WTC11 (cell line): ENCODE measurements at regions not wholly inside any gene's neighbourhood (a gene's known extent, or its start where the extent isn't known, plus 50 kb on each side); places are given as distances from the start of the nearest gene placed in this dataset.

Experiments
- ATAC-seq: fragments of 200-7000 bp; cut with Tn5 transposase; 2 replicates; pipeline ENCODE4 v1.10.0; 2021; ENCODE audit warnings: mild to moderate bottlenecking, moderate library complexity
- CTCF ChIA-PET: fragments of 300-600 bp; sonication (Branson Sonifier 250); formaldehyde crosslinking; loops from one replicate; lab custom pipeline; 2021; ENCODE audit warnings: antibody characterized with exemption; lab: Charles Lee
- POLR2A ChIA-PET: fragments of 350-600 bp; sonication (Branson Sonifier 250); formaldehyde crosslinking; loops from one replicate; lab custom pipeline; 2021; ENCODE audit warnings: antibody characterized with exemption; lab: Charles Lee
- DNase-seq: peaks from one replicate; pipeline ENCODE4 v3.0.0; 2021; ENCODE audit warnings: low spot score
- H3K27ac Mint-ChIP-seq: 2 replicates; pipeline ENCODE4 v1.8.0; 2021; ENCODE audit warnings: mixed read lengths
- H3K27me3 Mint-ChIP-seq: 2 replicates; pipeline ENCODE4 v1.8.0; 2021; ENCODE audit warnings: low read depth, mild to moderate bottlenecking, moderate library complexity, mixed read lengths
- H3K36me3 Mint-ChIP-seq: 2 replicates; pipeline ENCODE4 v1.8.0; 2021; ENCODE audit warnings: mixed read lengths
- H3K4me1 Mint-ChIP-seq: 2 replicates; pipeline ENCODE4 v1.8.0; 2022; ENCODE audit warnings: mixed read lengths
- H3K4me3 Mint-ChIP-seq: 2 replicates; pipeline ENCODE4 v1.8.0; 2021; ENCODE audit warnings: mild to moderate bottlenecking, moderate library complexity, mixed read lengths
- H3K9me3 Mint-ChIP-seq: 2 replicates; pipeline ENCODE4 v1.8.0; 2021; ENCODE audit warnings: mixed read lengths
- ARID4B ChIP-seq: sonication (generic); formaldehyde crosslinking; IDR thresholded peaks from 2 replicates; pipeline ENCODE4 v1.8.0; 2023; ENCODE audit warnings: missing genetic modification reagents, mild to moderate bottlenecking, borderline replicate concordance
- CREB1 ChIP-seq: sonication (generic); formaldehyde crosslinking; IDR thresholded peaks from 2 replicates; pipeline ENCODE4 v1.8.0; 2023; ENCODE audit warnings: mild to moderate bottlenecking, missing genetic modification reagents
- CREM ChIP-seq: sonication (generic); formaldehyde crosslinking; IDR thresholded peaks from 2 replicates; pipeline ENCODE4 v1.8.1; 2022; ENCODE audit warnings: mild to moderate bottlenecking, missing genetic modification reagents, moderate library complexity
- EMX1 ChIP-seq: fragments of 250-450 bp; sonication (Bioruptor Pico); IDR thresholded peaks from 2 replicates; pipeline ENCODE4 v1.8.0; 2021; ENCODE audit warnings: mild to moderate bottlenecking
- FOXJ3 ChIP-seq: sonication (generic); formaldehyde crosslinking; IDR thresholded peaks from 2 replicates; pipeline ENCODE4 v1.9.0; 2021; ENCODE audit warnings: missing genetic modification reagents, mild to moderate bottlenecking, borderline replicate concordance
- HMGXB4 ChIP-seq: sonication (generic); formaldehyde crosslinking; IDR thresholded peaks from 2 replicates; pipeline ENCODE4 v1.8.1; 2023; ENCODE audit warnings: mild to moderate bottlenecking, moderate library complexity, missing genetic modification reagents
- RELA ChIP-seq: sonication (generic); formaldehyde crosslinking; IDR thresholded peaks from 2 replicates; pipeline ENCODE4 v1.8.1; 2022; ENCODE audit warnings: missing genetic modification reagents, mild to moderate bottlenecking, borderline replicate concordance
- SP1 ChIP-seq: sonication (generic); formaldehyde crosslinking; conservative IDR thresholded peaks from 2 replicates; pipeline ENCODE4 v1.8.1; 2022; ENCODE audit warnings: missing genetic modification reagents
- USF2 ChIP-seq: sonication (generic); formaldehyde crosslinking; IDR thresholded peaks from 2 replicates; pipeline ENCODE4 v1.8.1; 2023; ENCODE audit warnings: mild to moderate bottlenecking, missing genetic modification reagents, moderate library complexity
- ZBTB21 ChIP-seq: sonication (generic); formaldehyde crosslinking; IDR thresholded peaks from 2 replicates; pipeline ENCODE4 v1.8.1; 2023; ENCODE audit warnings: mild to moderate bottlenecking, missing genetic modification reagents, borderline replicate concordance
- ZNF121 ChIP-seq: sonication (generic); formaldehyde crosslinking; IDR thresholded peaks from 2 replicates; pipeline ENCODE4 v1.8.0; 2023; ENCODE audit warnings: missing genetic modification reagents
- ZNF219 ChIP-seq: sonication (generic); formaldehyde crosslinking; IDR thresholded peaks from 2 replicates; pipeline ENCODE4 v1.8.0; 2023; ENCODE audit warnings: missing genetic modification reagents, mild to moderate bottlenecking, borderline replicate concordance
- ZNF232 ChIP-seq: sonication (generic); formaldehyde crosslinking; IDR thresholded peaks from 2 replicates; pipeline ENCODE4 v1.8.0; 2022; ENCODE audit warnings: mild to moderate bottlenecking, missing genetic modification reagents
- ZNF532 ChIP-seq: fragments of 250-450 bp; sonication (Bioruptor Pico); IDR thresholded peaks from 2 replicates; pipeline ENCODE4 v1.9.0; 2021; ENCODE audit warnings: mild to moderate bottlenecking, borderline replicate concordance

- no peak for ATAC-seq
- peaks cover 6% of the 10 kb centered on the region for H3K9me3 Mint-ChIP-seq
- DNase-seq: no peak
- peaks cover 23% of the 10 kb centered on the region for H3K27me3 Mint-ChIP-seq
- H3K27ac Mint-ChIP-seq: no peak overlapping the region
- ChIA-PET POLR2A (no interaction called here), CTCF (interaction anchor here (1.2 kb wide), 1 partner anchor 17 kb away, joined by 3 read pairs; no protein-coding TSS in a partner anchor)
- H3K4me3 Mint-ChIP-seq: no peak overlapping the region
- H3K4me1 Mint-ChIP-seq: peaks cover 3% of the 10 kb centered on the region; the same call in 1 of the 2 replicates
- no peaks in the 10 kb centered on the region for H3K36me3 Mint-ChIP-seq
- TF ChIP-seq ZNF232: no peak
Observed at GRCh38 chr2:120536141-120536540, 190.2 kb downstream of the INHBB start.

GRCh38 chr2:120538691-120539423, 192.9 kb downstream of the INHBB start:
- H3K27me3 Mint-ChIP-seq: peaks cover 10% of the 10 kb centered on the region
- POLR2A ChIA-PET: no interaction called here
- ATAC-seq (no peak), DNase-seq (no peak)
- CTCF ChIA-PET: interaction anchor here (0.6 to 4.5 kb wide), 4 partner anchors 11 to 142 kb away, joined by 3 to 21 read pairs (median 4); no protein-coding TSS in a partner anchor
- H3K4me1 Mint-ChIP-seq: peaks cover 3% of the 10 kb centered on the region; the same call in 1 of the 2 replicates
- no peak overlapping the region for H3K4me3 Mint-ChIP-seq
- no peaks in the 10 kb centered on the region for H3K36me3 Mint-ChIP-seq
- no peak overlapping the region for H3K27ac Mint-ChIP-seq
- TF ChIP-seq SP1: no peak
- TF ChIP-seq FOXJ3: no peak
- no peak for TF ChIP-seq USF2 (CRISPR knock-in tag)
- no peak for TF ChIP-seq HMGXB4 (CRISPR knock-in tag)
- no peak for TF ChIP-seq ZBTB21 (CRISPR knock-in tag)
- TF ChIP-seq ZNF532 (CRISPR knock-in tag): no peak
- no peak for TF ChIP-seq CREM (CRISPR knock-in tag)
- no peak for TF ChIP-seq CREB1 (CRISPR knock-in tag)
- TF ChIP-seq ZNF219 (CRISPR knock-in tag): no peak
- TF ChIP-seq RELA (CRISPR knock-in tag): no peak
- TF ChIP-seq ARID4B (CRISPR knock-in tag): no peak
- TF ChIP-seq EMX1 (CRISPR knock-in tag): no peak
- no peak for TF ChIP-seq ZNF121 (CRISPR knock-in tag)
- no peaks in the 10 kb centered on the region for H3K9me3 Mint-ChIP-seq
